Psoas muscle (tissue), 7 donors: ENCODE measurements at regions not wholly inside any gene's neighbourhood (a gene's known extent, or its start where the extent isn't known, plus 50 kb on each side); places are given as distances from the start of the nearest gene placed in this dataset.

Experiments
- ATAC-seq, 4 donors: fragments of 200-7000 bp; cut with Tn5 transposase; one replicate each; pipeline ENCODE4 v1.9.1; 2020; ENCODE audit warnings: moderate library complexity in 3 of 4, mild to moderate bottlenecking in 2 of 4
- DNase-seq, 2 donors: peaks; one replicate each; pipeline ENCODE4 v3.0.0-alpha.2; 2020
- H3K27ac ChIP-seq: fragments of 200-600 bp; one replicate; pipeline ENCODE4 v1.8.0; 2022
- H3K27me3 ChIP-seq, 3 donors: fragments of 200-600 bp in 1 of 3; one replicate each; pipeline versions ENCODE4 v1.6.1 to v1.8.0; 2013 to 2022; ENCODE audit warnings: low read length in 2 of 3, mild to moderate bottlenecking in 2 of 3, moderate library complexity in 1 of 3; ENCODE audit not compliant: insufficient read depth in 3 of 3
- H3K36me3 ChIP-seq, 2 donors: fragments of 200-600 bp in 1 of 2; one replicate each; pipeline versions ENCODE4 v1.6.1 to v1.8.0; 2013 to 2022; ENCODE audit warnings: low read depth in 1 of 2, mild to moderate bottlenecking in 1 of 2, moderate library complexity in 1 of 2; ENCODE audit not compliant: insufficient read depth in 1 of 2
- H3K4me1 ChIP-seq: fragments of 200-600 bp; one replicate; pipeline ENCODE4 v1.8.0; 2022
- H3K4me3 ChIP-seq: fragments of 200-600 bp; one replicate; pipeline ENCODE4 v1.8.0; 2022; ENCODE audit warnings: mild to moderate bottlenecking
- H3K9me3 ChIP-seq: fragments of 200-600 bp; one replicate; pipeline ENCODE4 v1.8.0; 2022
- CTCF ChIP-seq: fragments of 200-600 bp; IDR thresholded peaks from one replicate; pipeline ENCODE4 v1.8.0; 2022; ENCODE audit warnings: antibody characterized with exemption
- WGBS, 3 donors: extraction: QIAGEN DNeasy Blood & Tissue Kit; methylation state at CpG; one replicate each; pipeline versions ENCODE4 v1.1.6 to v1.1.7; 2013; 5-methylcytosine and 5-hydroxymethylcytosine counted together
- intact Hi-C, 2 donors: fragments of 100-400 bp; cut with DNase I; formaldehyde crosslinking; loops; one replicate each; pipeline versions ENCODE4 v1.11.0 to v1.14.2; 2022
- donor health status: healthy with polysubstance abuse.
- donor health status: DM: no; HTN: no; CAD: no; lungs with moderate emphysema.
- donor health status: Bipolar disorder and iron deficiency.
- donor health status: healthy.
- donor health status: DM: yes; HTN: yes; CAD: no.
- donor health status: DM: no; HTN: no; CAD: no.
- donor health status: DM: yes; HTN: yes; CAD: no.

- DNase-seq (no peak), ATAC-seq (no peak)
- no peak for TF ChIP-seq CTCF
- intact Hi-C loops, result no loop called here
- no peaks in the 10 kb centered on the region for H3K9me3 ChIP-seq
- H3K4me3 ChIP-seq, result no peak overlapping the region
- no peak overlapping the region for H3K27ac ChIP-seq
- no peaks in the 10 kb centered on the region for H3K27me3 ChIP-seq
- 95 to 100% (median 96%) methylated on average over 1 of the region's 1 CpG for whole genome bisulfite sequencing, 3 donors
- H3K4me1 ChIP-seq, result no peaks in the 10 kb centered on the region
- H3K36me3 ChIP-seq, result no peaks in the 10 kb centered on the region
Observed at GRCh38 chr4:114156371-114156770, 176.9 kb upstream of the ARSJ start.

DNA sequence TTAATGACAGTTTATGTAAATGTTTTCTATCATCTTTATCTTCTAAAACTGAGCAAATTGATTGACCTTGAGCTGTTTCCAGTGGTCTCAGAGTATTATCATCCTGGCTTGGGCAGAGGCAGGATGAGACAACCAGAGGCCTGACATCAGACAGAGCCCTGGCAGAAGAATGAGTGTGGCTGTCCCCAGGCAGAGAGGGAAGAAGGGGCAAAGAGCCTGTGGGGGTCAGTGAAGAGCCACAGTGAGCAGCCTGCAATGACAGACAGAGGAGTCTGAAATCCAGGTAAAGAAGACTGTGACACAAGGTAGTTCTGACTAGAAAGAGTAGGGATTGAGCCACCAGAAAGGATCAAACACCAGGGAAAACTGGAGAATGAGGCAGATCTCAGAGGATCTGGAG, 182.4 kb upstream of the ARSJ start:
- H3K27ac ChIP-seq, result no peak overlapping the region
- H3K27me3 ChIP-seq, result no peaks in the 10 kb centered on the region
- no peak overlapping the region for H3K4me3 ChIP-seq
- H3K36me3 ChIP-seq, result no peaks in the 10 kb centered on the region
- no peaks in the 10 kb centered on the region for H3K4me1 ChIP-seq
- intact Hi-C loops, result no loop called here
- ATAC-seq (no peak), DNase-seq (no peak)
- no peaks in the 10 kb centered on the region for H3K9me3 ChIP-seq
- TF ChIP-seq CTCF, result no peak

DNA sequence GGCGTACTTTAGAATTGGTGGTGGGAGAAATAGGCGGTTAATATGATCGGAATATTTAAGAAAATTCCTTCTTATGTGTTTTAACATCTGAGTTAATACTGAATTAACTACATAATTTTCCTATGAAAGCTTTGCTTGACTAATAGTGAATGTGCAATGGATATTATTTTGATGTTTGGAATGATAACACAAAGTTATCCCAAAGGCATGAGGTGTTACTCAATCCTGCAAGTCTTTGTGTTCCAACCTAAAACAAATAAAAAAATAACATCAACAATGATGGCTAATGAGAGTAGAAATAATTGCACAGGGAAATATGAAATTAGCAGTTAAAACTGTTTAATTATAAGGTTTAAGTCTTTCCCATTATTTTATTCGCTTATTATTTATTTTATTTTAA, 183.6 kb upstream of the ARSJ start:
- WGBS, 3 donors, result 95 to 98% (median 96%) methylated on average over 4 of the region's 4 CpGs
- DNase-seq, result no peak
- Histone ChIP-seq H3K4me3 (no peak overlapping the region), H3K36me3 (no peaks in the 10 kb centered on the region), H3K27me3 (no peaks in the 10 kb centered on the region), H3K27ac (no peak overlapping the region), H3K9me3 (no peaks in the 10 kb centered on the region), H3K4me1 (no peaks in the 10 kb centered on the region)
- ATAC-seq, result no peak
- TF ChIP-seq CTCF, result no peak
- intact Hi-C loops, result no loop called here

GRCh38 chr4:114173968-114174367, 194.5 kb upstream of the ARSJ start:
- Histone ChIP-seq H3K4me3 (no peak overlapping the region), H3K36me3 (no peaks in the 10 kb centered on the region), H3K27ac (no peak overlapping the region), H3K27me3 (no peaks in the 10 kb centered on the region), H3K9me3 (no peaks in the 10 kb centered on the region), H3K4me1 (no peaks in the 10 kb centered on the region)
- intact Hi-C loops, result loop anchor here in 1 of 2 donors (10.0 kb wide), 1 partner anchor 779 kb away; no protein-coding TSS in a partner anchor
- 80 to 83% (median 82%) methylated on average over 3 of the region's 3 CpGs for WGBS, 3 donors
- ATAC-seq (no peak), DNase-seq (no peak)
- no peak for TF ChIP-seq CTCF

GRCh38 chr4:114177628-114178027, 198.2 kb upstream of the ARSJ start:
- Histone ChIP-seq H3K27me3 (no peaks in the 10 kb centered on the region), H3K4me3 (no peak overlapping the region), H3K9me3 (no peaks in the 10 kb centered on the region), H3K4me1 (no peaks in the 10 kb centered on the region), H3K27ac (no peak overlapping the region), H3K36me3 (no peaks in the 10 kb centered on the region)
- 83 to 90% (median 88%) methylated on average over 2 of the region's 2 CpGs for WGBS, 3 donors
- no peak for TF ChIP-seq CTCF
- intact Hi-C loops, result loop anchor here in 1 of 2 donors (10.0 kb wide), 1 partner anchor 783 kb away; no protein-coding TSS in a partner anchor
- DNase-seq (no peak), ATAC-seq (no peak)
